GM23248 (cell line): ENCODE measurements at regions not wholly inside any gene's neighbourhood (a gene's known extent, or its start where the extent isn't known, plus 50 kb on each side); places are given as distances from the start of the nearest gene placed in this dataset.

Source experiments
- EZH2 ChIP-seq: fragments of 200-600 bp; sonication (generic); IDR thresholded peaks from 2 replicates; pipeline ENCODE4 v1.6.1; 2018; ENCODE audit warnings: antibody characterized with exemption, mild to moderate bottlenecking; ENCODE audit not compliant: insufficient read depth, poor library complexity, severe bottlenecking
- EZH2phosphoT487 ChIP-seq: fragments of 200-600 bp; sonication (generic); IDR thresholded peaks from 2 replicates; pipeline ENCODE4 v1.6.1; 2018; ENCODE audit warnings: antibody characterized with exemption, moderate library complexity, mild to moderate bottlenecking, low read depth; ENCODE audit not compliant: insufficient read depth

- TF ChIP-seq EZH2phosphoT487 (no peak), EZH2 (no peak)
Observed at GRCh38 chr6:26223650-26224546, 136.7 kb downstream of the HFE start.
